Stimulated activated CD4-positive, alpha-beta T cell treated with anti-CD3 and anti-CD28 coated beads, Interleukin-12 subunit alpha, Interleukin-12 subunit beta, amount 100 ng/mL, for 24 hours (primary cell): ENCODE measurements at regions not wholly inside any gene's neighbourhood (a gene's known extent, or its start where the extent isn't known, plus 50 kb on each side); places are given as distances from the start of the nearest gene placed in this dataset.
"Not testable (repeated sequence)": the region's sequence is repeated elsewhere in the genome, so short reads cannot be mapped to it uniquely, and the experiment has no call there.

Experiments
- DNase-seq, 2 experiments: peaks; one replicate each; pipeline ENCODE4 v3.0.0-alpha.2; 2020; ENCODE audit warnings: low read depth in 2 of 2

DNA sequence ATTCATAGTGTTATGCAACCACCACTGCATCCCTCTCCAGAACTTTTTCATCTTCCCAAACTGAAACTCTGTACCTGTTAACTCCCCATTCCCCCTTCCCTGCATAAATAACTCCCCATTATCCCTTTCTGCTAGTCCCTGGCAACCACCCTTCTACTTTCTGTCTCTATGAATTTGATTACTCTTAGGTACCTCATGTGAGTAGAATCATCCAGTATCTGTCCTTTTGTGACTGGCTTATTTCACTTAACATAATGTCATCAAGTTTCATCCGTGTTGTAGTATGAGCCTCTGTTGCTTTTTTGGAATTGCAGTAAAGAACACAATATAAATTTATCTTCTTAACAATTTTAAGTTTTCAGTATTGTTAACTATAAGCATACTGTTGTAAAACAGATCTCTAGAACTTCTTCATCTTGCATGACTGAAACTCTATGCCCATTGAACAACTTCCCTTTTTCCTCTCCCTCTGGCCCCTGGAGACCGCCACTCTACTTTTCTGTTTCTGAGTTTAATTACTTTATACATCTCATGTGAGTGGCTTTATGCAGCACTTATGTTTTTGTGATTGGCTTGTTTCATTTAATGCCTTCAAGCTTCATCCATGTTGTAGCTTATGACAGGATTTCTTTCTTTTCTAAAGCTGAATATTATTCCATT is 87.3 kb upstream of the ABCC4 start:
- no peak for DNase-seq

DNA sequence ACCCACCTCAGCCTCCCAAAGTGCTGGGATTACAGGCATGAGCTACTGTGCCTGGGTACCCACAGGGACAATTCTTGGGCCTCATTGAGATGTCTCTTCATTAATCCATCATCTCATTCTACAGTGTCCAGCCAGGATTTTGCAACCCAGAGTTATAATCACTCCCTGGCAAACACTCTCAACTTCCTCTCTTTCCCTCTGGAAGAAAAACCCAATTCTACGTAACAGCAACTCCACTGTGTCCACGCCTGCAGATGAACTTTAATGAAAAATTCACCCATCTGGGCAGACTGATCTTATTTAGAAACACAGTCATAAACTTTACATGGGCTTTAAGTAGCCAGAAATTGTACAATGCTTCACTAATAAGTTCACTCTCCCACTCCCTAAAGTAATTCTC is 90.1 kb upstream of the ABCC4 start:
- no peak for DNase-seq

DNA sequence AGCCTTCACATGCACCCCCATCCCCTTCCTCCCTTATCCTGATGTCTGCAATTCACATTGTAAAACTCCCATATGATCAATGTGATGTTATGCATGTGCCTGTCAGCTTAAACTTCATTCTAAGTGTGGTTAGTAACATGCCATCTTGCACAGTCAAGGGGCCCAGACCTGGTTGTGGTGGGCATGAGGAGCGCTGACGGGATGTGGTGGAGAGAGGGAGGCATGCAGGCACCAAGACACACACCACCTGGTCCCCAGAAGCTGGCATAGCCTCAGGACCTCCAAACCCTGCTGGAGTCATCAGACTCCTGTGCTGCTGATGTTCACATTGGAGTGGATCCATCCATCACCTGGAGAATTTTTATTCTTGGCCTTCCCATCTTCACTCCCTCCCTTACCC is 90.5 kb upstream of the ABCC4 start:
- no peak for DNase-seq

DNA sequence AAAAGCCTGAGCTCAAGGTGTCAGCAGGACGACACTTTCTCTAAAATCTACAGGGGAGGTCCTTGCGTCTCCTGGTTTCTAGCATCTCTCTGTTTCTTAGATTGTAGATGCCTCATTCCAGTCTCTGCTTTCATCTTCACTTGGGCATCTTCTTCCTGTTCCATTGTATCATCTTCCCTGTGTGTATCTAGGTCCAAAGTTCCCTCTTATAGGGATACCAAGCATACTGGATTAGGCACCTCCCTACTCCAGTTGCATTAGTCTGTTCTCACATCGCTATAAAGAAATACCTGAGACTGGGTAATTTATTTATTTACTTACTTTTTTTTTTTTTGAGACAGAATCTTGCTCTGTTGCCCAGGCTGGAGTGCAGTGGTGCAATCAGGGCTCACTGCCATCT is 91.3 kb upstream of the ABCC4 start:
- no peak for DNase-seq

GRCh38 chr13:95403349-95404140 is 102.3 kb upstream of the ABCC4 start:
- no peak for DNase-seq

DNA sequence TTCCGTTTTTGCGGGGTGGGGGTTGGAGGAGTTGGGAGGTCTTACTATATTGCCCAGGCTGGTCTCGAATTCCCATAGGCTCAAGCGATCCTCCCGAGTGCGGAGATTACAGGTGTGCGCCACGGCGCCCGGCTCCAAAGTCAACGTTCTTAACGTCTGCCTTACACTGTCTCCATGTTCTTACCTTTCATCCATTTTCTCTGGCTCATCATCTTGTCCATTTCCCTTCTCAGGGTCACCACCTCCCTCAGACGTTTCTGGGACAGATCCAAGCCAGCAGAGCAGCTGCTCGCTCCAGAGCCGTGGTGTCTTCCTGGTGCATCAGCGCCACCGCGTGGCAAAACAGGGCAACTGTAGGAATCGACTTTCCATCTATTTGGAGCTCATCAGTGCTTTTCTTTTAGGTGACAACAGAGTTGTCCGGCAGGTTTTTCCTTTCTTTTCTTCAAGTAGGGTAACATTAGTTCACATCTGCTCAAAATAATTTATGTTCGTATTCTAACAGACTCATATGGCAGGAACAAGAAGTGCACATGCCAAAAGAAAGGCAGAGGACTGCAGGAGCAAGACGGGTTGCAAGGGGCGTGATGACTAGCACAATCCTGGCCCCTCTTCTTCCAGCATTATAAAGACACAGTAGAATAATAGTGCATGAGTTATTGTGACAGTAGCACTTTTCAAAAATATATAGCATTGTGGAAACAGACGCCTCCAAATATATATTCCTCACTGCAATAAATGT is 103.1 kb upstream of the ABCC4 start:
- DNase-seq, result peak; percentile 55 to 66

DNA sequence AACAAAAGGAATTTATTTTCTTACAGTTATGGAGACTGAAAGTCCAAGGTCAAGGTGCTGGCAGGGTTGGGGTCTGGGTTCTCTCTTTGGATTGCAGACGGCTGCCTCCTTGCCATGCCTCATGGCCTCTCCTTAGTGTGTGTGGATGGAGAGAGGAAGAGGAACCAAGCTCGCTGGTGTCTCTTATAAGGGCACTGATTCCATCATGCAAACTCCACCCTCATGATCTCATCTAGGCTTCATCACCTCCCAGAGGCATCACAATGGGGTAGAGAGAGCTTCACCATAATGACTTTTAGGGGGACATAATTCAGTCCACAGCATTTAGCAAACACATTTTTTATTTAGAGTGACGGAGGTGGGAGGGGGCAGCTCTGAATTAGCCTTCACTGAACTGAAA is 104.9 kb upstream of the ABCC4 start:
- DNase-seq, result no peak

DNA sequence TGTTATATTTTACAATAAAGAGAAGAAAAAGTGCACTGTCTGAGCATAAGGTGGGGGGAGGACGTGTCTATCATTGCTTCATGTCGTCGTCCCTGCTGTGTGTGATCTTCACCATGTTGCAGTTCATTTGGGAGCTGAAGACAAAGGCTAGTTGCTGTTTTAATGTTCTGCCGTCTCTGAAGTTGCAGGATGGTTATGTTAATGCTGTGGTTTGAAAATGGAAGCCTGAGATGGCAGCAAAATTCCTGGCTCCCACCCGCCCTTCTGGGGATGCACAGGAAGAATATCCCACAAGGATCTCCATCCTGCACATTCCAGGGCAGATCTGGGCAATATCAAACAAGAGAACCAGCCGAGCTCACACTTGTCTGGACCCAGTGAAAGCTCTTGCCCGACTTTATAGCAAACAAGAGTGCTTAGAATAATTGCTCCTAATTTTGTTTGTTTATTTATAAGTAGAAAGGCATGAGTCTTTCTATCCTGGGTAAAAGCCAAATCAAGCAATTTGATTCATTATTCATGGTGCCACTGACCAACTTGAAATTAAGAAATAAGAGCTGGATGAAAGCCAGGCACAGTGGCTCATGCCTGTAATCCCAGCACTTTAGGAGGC is 110.3 kb upstream of the ABCC4 start:
- DNase-seq, result no peak

- DNase-seq, result no peak
Measured at GRCh38 chr13:95418946-95419345, 117.7 kb upstream of the ABCC4 start.

DNA sequence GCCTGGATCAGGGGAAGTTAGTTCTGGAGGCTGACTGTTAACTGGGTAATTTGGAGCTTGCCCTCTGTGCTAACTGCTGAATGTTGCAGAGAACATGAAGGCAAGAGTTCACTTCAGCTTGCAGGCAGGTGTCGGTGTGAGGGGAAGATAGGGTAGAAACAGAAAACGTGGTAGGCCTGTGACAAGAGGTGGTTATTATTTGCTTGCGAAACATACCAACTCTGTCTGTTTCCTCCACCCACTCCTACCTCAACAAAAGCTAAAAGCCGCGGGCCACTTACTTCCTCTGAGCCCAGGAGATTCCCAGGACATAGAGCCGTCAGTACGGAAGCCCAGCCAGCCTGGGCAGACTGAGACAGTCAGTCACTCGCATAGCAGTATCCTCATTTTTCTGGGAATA is 119.2 kb upstream of the ABCC4 start:
- DNase-seq, result no peak

GRCh38 chr13:95426631-95427030 is 125.4 kb upstream of the ABCC4 start:
- no peak for DNase-seq

GRCh38 chr13:95430525-95430924 is 122.0 kb upstream of the CLDN10 start:
- DNase-seq, result not testable (repeated sequence)

GRCh38 chr13:95432141-95432540 is 120.4 kb upstream of the CLDN10 start:
- no peak for DNase-seq

DNA sequence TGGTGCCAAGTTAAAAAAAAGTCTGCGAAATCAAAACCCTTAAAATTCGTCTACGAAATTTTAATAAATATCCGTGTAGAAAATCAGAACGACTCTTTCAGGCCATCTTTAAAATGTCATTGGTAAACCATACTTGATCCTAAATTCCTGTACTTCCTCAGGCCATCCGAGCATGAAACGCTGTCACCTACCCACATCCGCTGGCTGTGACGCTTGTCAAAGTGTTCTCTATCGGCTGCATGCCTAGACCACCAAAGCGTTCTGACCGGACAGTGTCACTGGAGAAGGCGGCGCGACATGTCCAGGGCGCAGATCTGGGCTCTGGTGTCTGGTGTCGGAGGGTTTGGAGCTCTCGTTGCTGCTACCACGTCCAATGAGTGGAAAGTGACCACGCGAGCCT is 119.0 kb upstream of the CLDN10 start:
- no peak for DNase-seq

- no peak for DNase-seq
Measured at GRCh38 chr13:95434111-95434510, 118.4 kb upstream of the CLDN10 start.

DNA sequence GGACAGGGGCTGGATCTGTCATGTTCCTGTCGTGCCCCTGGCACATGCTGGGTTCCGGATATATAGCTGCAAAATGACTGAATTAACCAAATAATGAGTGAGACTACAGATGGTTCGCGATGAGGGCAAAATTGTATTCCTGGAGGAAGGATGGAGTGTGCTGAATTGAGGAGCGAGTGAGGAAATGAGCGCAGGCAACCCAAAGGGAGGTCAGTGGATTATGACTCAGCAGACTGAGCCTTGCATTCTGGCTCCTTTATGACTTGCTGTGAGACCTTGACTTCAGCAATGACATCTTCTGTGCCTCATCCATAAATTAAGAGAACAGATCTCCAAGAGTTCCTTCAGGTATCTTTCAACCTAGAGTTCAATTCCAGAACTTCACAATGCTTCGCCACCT is 115.0 kb upstream of the CLDN10 start:
- DNase-seq, result no peak

DNA sequence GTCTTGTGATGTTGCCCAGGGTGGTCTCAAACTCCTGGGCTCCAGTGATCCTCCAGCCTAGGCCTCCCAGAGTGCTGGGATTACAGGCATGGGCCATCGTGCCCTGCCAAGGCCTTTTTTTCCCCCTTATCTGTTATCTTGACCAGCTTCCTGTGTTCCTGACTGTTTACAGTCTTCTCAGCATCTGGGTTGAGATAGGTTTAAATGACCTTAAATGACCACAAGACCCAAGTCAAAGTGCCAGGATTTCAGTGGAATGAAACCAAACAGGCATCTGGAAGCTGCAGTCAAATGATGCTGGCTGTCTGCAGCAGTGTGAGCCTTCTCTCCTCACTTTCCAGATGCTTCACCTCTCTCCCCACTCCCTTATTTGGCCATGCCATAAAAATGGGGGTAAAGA is 114.2 kb upstream of the CLDN10 start:
- DNase-seq, result no peak

DNA sequence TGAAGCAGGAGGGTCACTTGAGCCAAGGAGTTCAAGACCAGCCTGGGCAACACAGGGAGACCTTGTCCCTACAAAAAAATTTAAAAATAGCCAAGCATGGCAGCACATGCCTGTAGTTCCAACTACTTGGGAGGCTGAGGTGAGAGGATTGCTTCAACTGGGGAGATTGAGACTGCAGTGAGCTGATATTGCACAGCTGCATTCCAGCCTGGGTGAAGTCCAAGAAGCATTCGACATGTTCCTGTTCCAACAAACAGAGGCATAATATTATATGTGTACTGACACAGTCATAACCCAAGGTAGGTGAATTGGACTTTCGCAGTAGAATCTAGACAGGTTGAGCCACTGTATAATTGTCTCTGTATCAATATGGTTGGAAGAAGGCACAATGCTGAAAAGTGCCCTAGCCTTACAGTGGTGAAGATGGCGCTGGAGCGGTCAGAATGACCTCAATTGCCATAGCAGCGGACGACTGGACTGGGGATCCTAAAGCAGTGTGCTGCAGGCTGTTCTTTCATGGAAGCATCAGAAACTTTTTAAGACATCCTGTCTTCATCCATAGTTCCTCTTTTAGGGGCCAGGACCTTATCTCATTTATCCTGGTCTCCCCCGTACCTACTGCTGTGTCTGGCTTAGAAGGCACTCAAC is 112.0 kb upstream of the CLDN10 start:
- no peak for DNase-seq

GRCh38 chr13:95441326-95441725 is 111.2 kb upstream of the CLDN10 start:
- no peak for DNase-seq

GRCh38 chr13:95444006-95444730 is 108.4 kb upstream of the CLDN10 start:
- DNase-seq, result no peak

DNA sequence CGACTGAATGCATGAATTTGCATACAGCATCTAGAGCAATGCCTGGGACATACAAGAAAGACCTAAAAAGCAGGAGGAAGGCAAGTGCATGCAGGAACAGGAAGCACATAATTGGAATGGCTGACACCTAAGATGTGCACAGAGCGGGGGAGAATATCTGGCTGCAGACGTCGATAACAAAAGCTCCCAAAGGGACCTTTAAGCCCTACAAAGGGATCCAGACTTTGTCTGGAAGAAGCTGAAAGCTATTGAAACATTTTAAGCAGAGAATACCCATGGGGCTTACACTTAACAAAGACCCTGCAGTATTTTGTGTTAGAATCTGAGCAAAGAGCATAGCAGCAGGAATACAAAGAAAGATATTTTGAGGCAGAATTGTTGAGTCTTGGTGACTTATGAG is 107.4 kb upstream of the CLDN10 start:
- no peak for DNase-seq
